Mesothelial cell of epicardium (in vitro differentiated cells): ENCODE measurements at regions not wholly inside any gene's neighbourhood (a gene's known extent, or its start where the extent isn't known, plus 50 kb on each side); places are given as distances from the start of the nearest gene placed in this dataset.

ENCODE experiments used
- DNase-seq, 2 experiments: peaks; one replicate each; pipeline ENCODE4 v3.0.0; 2021; ENCODE audit warnings: low spot score in 2 of 2; ENCODE audit not compliant: unreplicated experiment in 2 of 2
- H3K27ac Mint-ChIP-seq: 2 replicates; pipeline ENCODE4 v1.8.0; 2021; ENCODE audit warnings: mixed read lengths
- H3K27me3 Mint-ChIP-seq: 2 replicates; pipeline ENCODE4 v1.8.0; 2021; ENCODE audit warnings: low read depth, mixed read lengths
- H3K36me3 Mint-ChIP-seq: 2 replicates; pipeline ENCODE4 v1.8.0; 2021; ENCODE audit warnings: mixed read lengths
- H3K4me1 Mint-ChIP-seq: 2 replicates; pipeline ENCODE4 v1.8.0; 2021; ENCODE audit warnings: mixed read lengths
- H3K4me3 Mint-ChIP-seq: 2 replicates; pipeline ENCODE4 v1.8.0; 2021; ENCODE audit warnings: mild to moderate bottlenecking, moderate library complexity, mixed read lengths
- H3K9me3 Mint-ChIP-seq: 2 replicates; pipeline ENCODE4 v1.8.0; 2021; ENCODE audit warnings: mixed read lengths
- TF ChIP-seq, protein P1 (sequence below): fragments of 200-600 bp; sonication (generic); IDR thresholded peaks from one replicate; pipeline ENCODE4 v1.5.0; 2021; ENCODE audit warnings: antibody characterized with exemption; ENCODE audit not compliant: unreplicated experiment

DNA sequence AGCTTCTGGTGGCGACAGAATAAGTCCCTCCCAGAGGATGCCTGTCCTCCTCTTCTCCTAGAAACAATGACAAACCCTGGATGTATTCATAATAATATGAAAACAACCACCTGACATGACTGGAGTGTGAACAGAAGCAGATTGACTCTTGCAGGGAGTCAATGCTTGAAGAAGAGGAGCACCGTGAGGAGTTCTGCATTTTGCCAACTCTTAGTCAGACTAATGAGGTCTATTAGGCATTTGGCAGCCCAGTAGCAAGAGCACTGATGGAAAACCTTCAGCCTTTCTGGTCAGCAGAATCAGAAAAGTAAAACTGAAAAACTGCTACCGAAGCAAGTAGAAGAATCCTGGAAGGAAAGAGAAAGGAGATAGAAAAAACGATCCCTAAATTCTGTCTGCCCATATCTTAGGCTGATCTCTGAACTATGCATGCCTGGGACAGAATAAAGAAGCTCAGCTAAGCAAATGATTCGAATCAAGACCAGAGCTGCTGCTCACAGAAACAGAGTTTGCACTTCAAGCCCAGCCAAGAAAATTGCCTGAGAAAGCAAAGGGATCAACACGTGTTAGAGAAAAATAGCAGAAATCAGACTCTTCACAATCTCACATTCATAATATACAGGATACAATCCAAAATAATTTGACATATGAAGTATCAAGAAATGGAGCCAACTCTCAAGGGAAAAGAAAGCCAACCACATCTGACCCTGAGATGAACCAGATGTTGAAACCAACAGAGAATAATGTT is 69.5 kb upstream of the OSMR start:
- no peak overlapping the region for H3K27ac Mint-ChIP-seq
- TF ChIP-seq, protein P1, sequence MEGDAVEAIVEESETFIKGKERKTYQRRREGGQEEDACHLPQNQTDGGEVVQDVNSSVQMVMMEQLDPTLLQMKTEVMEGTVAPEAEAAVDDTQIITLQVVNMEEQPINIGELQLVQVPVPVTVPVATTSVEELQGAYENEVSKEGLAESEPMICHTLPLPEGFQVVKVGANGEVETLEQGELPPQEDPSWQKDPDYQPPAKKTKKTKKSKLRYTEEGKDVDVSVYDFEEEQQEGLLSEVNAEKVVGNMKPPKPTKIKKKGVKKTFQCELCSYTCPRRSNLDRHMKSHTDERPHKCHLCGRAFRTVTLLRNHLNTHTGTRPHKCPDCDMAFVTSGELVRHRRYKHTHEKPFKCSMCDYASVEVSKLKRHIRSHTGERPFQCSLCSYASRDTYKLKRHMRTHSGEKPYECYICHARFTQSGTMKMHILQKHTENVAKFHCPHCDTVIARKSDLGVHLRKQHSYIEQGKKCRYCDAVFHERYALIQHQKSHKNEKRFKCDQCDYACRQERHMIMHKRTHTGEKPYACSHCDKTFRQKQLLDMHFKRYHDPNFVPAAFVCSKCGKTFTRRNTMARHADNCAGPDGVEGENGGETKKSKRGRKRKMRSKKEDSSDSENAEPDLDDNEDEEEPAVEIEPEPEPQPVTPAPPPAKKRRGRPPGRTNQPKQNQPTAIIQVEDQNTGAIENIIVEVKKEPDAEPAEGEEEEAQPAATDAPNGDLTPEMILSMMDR: no peak
- DNase-seq: no peak
- H3K9me3 Mint-ChIP-seq: peaks cover 5% of the 10 kb centered on the region
- H3K27me3 Mint-ChIP-seq: peaks cover 7% of the 10 kb centered on the region
- H3K36me3 Mint-ChIP-seq: no peaks in the 10 kb centered on the region
- H3K4me1 Mint-ChIP-seq: peaks cover 8% of the 10 kb centered on the region
- no peak overlapping the region for H3K4me3 Mint-ChIP-seq

DNA sequence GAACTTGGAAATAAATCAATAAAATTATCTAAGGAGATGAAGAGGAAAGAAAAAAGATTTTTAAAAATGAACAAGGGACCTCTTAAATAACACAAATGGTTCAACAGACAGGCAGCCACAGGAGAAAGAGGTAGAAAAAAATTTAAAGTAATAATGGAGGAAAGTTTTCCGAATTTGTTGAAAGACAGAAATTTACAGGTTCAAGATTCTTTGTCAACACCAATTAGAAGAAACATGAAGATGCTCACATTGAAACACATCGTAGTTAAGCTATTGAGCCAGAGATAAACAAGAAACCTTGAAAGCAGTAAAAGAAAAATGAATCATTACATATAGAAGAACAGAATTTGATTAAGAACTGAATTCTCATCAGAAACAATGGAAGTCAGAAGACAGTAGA is 68.7 kb upstream of the OSMR start:
- no peak overlapping the region for H3K4me3 Mint-ChIP-seq
- peaks cover 8% of the 10 kb centered on the region for H3K4me1 Mint-ChIP-seq
- peaks cover 5% of the 10 kb centered on the region for H3K9me3 Mint-ChIP-seq
- DNase-seq: no peak
- H3K27me3 Mint-ChIP-seq: peaks cover 7% of the 10 kb centered on the region
- H3K27ac Mint-ChIP-seq: peak overlapping the region; percentile 14
- TF ChIP-seq, protein P1: no peak
- no peaks in the 10 kb centered on the region for H3K36me3 Mint-ChIP-seq

DNA sequence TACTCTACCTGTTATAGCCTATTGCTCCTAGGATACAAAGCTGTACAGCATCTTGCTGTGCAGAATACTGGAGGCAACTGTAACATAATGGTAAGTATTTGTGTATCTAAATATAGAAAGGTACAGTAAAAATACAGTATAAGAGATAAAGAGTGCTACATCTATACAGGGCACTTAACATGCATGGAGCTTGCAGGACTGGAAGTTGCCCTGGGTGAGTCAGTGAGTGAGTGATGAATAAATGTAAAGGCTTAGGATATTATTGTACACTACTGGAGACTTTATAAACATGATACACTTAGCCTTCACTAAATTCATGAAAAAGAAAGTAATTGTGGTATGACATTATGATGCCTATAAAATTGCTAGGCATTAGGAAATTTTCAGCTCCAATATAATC is 65.5 kb upstream of the OSMR start:
- TF ChIP-seq, protein P1: no peak
- peaks cover 2% of the 10 kb centered on the region for H3K27me3 Mint-ChIP-seq
- H3K27ac Mint-ChIP-seq: no peak overlapping the region
- peaks cover 20% of the 10 kb centered on the region for H3K4me1 Mint-ChIP-seq
- no peaks in the 10 kb centered on the region for H3K36me3 Mint-ChIP-seq
- DNase-seq: no peak
- H3K9me3 Mint-ChIP-seq: peaks cover 5% of the 10 kb centered on the region
- H3K4me3 Mint-ChIP-seq: no peak overlapping the region

DNA sequence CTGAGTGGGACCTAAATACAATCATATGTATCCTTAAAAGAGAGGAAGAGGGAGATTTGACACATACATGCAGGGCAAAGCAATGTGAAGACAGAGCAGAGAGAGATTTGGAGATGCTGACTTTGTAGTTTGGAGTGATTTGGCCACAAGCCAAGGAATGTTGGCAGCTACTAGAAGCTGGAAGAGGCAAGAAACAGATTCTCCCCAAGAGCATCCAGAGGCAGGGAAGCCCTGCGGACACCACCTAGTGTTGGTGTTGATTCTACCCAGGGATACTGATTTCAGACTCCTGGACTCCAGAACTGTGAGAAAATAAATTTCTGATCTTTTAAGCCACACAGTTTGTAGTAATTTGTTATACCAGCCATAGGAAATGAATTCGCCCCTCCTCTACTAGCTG is 64.9 kb upstream of the OSMR start:
- peaks cover 2% of the 10 kb centered on the region for H3K27me3 Mint-ChIP-seq
- DNase-seq: peak in 1 of 2 experiments; percentile 30
- peaks cover 20% of the 10 kb centered on the region for H3K4me1 Mint-ChIP-seq
- TF ChIP-seq, protein P1: no peak
- H3K27ac Mint-ChIP-seq: no peak overlapping the region
- peaks cover 8% of the 10 kb centered on the region for H3K9me3 Mint-ChIP-seq
- H3K36me3 Mint-ChIP-seq: peaks cover 3% of the 10 kb centered on the region
- H3K4me3 Mint-ChIP-seq: no peak overlapping the region

DNA sequence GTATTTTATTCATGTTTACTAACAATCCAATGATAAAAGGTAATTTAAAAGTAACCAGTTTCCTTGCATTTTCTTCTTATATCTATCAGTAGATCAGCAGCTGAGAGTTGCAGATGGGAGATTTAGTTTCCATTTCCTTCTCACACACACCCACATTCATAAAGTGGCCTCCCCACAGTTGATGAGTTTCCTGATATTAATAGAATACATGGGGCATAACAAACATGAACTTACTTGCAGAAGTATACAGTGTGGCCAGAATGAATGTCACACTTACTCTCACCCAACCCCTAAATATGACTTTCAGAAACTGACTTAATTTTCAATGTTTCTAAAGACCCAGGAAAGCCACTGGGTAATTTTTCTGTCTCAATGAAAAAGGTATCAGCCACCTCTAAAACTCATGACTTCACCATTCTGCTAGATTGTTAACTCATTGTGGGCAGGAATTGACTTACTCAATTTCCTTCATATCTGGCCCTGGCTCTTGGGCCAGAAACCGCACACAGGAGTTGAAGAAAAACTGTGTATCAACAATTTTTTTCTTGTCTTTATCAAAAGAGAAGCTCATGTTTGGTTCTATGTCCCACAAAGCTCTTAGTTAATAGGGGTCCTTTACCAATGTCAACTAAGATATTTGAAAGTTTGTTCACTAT is 63.5 kb upstream of the OSMR start:
- TF ChIP-seq, protein P1: no peak
- no peaks in the 10 kb centered on the region for H3K27me3 Mint-ChIP-seq
- H3K36me3 Mint-ChIP-seq: peaks cover 5% of the 10 kb centered on the region
- peaks cover 15% of the 10 kb centered on the region for H3K9me3 Mint-ChIP-seq
- no peak for DNase-seq
- H3K4me3 Mint-ChIP-seq: no peak overlapping the region
- H3K27ac Mint-ChIP-seq: no peak overlapping the region
- H3K4me1 Mint-ChIP-seq: peaks cover 17% of the 10 kb centered on the region
